Endothelial cell (in vitro differentiated cells): ENCODE measurements at regions not wholly inside any gene's neighbourhood (a gene's known extent, or its start where the extent isn't known, plus 50 kb on each side); places are given as distances from the start of the nearest gene placed in this dataset.

Experiments used
- DNase-seq: peaks from one replicate; pipeline ENCODE4 v3.0.0; 2021; ENCODE audit warnings: low spot score
- H3K27ac Mint-ChIP-seq: one replicate; pipeline ENCODE4 v1.8.0; 2021; ENCODE audit warnings: mixed read lengths, inconsistent platforms; ENCODE audit not compliant: unreplicated experiment
- H3K27me3 Mint-ChIP-seq: one replicate; pipeline ENCODE4 v1.8.0; 2021; ENCODE audit warnings: mild to moderate bottlenecking, moderate library complexity, mixed read lengths, inconsistent platforms; ENCODE audit not compliant: unreplicated experiment
- H3K36me3 Mint-ChIP-seq: one replicate; pipeline ENCODE4 v1.8.0; 2021; ENCODE audit warnings: mild to moderate bottlenecking, low read depth, mixed read lengths, inconsistent platforms; ENCODE audit not compliant: unreplicated experiment
- H3K4me1 Mint-ChIP-seq: one replicate; pipeline ENCODE4 v1.8.0; 2021; ENCODE audit warnings: mild to moderate bottlenecking, mixed read lengths, inconsistent platforms; ENCODE audit not compliant: unreplicated experiment
- H3K4me3 Mint-ChIP-seq: one replicate; pipeline ENCODE4 v1.8.0; 2021; ENCODE audit warnings: mild to moderate bottlenecking, mixed read lengths, inconsistent platforms; ENCODE audit not compliant: unreplicated experiment
- H3K9me3 Mint-ChIP-seq: one replicate; pipeline ENCODE4 v1.8.0; 2021; ENCODE audit warnings: mixed read lengths, inconsistent platforms; ENCODE audit not compliant: unreplicated experiment
- CTCF ChIP-seq: fragments of 200-600 bp; sonication (generic); IDR thresholded peaks from one replicate; pipeline ENCODE4 v1.5.0; 2021; ENCODE audit warnings: antibody characterized with exemption; ENCODE audit not compliant: unreplicated experiment

DNA sequence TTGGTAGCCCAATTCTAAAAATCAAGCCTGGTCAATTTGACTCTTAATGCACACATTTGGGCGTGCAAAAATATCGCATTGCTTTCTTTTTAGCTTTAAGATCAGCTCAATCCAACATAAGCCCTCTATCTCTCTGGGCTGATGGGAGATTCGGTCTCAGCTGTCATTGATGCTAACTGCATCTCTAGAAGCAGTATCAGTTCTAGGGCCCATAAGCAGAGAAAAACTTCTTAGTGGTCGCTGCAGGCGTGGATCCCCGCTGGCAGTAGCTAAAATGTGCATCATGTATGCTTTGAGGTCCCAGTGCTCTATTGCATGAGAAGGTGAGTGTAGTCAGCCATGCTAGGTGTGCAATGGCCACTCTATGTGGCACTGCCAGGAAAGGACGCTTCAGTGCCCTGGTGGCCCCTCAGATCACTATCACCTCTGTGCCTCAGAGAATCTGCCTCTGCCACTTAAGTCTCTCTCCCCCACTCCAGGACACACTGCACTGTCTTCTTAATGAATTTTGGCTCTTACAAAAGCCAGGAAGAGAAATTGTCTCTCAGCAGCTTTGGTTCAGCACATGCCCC lies 79.7 kb upstream of the GADD45A start:
- peaks cover 1% of the 10 kb centered on the region for H3K27me3 Mint-ChIP-seq
- no peaks in the 10 kb centered on the region for H3K9me3 Mint-ChIP-seq
- H3K4me3 Mint-ChIP-seq, result no peak overlapping the region
- peaks cover 10% of the 10 kb centered on the region for H3K4me1 Mint-ChIP-seq
- H3K27ac Mint-ChIP-seq, result no peak overlapping the region
- TF ChIP-seq CTCF, result no peak
- H3K36me3 Mint-ChIP-seq, result no peaks in the 10 kb centered on the region
- DNase-seq, result no peak

DNA sequence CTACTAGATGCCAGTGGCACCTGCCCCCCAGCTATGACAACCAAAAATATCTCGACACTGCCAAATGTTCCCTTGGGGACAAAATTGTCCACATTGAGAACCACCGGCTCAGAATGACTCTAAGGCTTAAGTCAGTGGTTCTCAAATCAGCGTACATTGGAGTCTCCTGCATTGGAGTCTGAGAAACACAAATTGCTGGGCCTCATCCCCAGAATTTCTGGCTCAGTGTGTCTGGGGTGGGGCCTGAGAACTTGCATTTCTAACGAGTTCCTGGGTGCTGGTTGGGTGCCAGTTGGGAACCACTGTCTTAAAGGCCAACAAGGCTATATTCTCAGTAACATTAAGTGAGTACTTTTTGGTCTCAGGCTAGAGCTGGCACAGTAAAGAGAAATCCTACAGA lies 77.7 kb upstream of the GADD45A start:
- no peak overlapping the region for H3K27ac Mint-ChIP-seq
- peaks cover 1% of the 10 kb centered on the region for H3K27me3 Mint-ChIP-seq
- TF ChIP-seq CTCF, result no peak
- peaks cover 10% of the 10 kb centered on the region for H3K4me1 Mint-ChIP-seq
- no peak overlapping the region for H3K4me3 Mint-ChIP-seq
- no peaks in the 10 kb centered on the region for H3K9me3 Mint-ChIP-seq
- H3K36me3 Mint-ChIP-seq, result no peaks in the 10 kb centered on the region
- no peak for DNase-seq

GRCh38 chr1:67607699-67608098 lies 77.3 kb upstream of the GADD45A start:
- no peak for DNase-seq
- Mint-ChIP-seq H3K4me3 (no peak overlapping the region), H3K27ac (no peak overlapping the region), H3K27me3 (peaks cover 1% of the 10 kb centered on the region), H3K36me3 (no peaks in the 10 kb centered on the region), H3K9me3 (no peaks in the 10 kb centered on the region), H3K4me1 (peaks cover 15% of the 10 kb centered on the region)
- TF ChIP-seq CTCF, result no peak

DNA sequence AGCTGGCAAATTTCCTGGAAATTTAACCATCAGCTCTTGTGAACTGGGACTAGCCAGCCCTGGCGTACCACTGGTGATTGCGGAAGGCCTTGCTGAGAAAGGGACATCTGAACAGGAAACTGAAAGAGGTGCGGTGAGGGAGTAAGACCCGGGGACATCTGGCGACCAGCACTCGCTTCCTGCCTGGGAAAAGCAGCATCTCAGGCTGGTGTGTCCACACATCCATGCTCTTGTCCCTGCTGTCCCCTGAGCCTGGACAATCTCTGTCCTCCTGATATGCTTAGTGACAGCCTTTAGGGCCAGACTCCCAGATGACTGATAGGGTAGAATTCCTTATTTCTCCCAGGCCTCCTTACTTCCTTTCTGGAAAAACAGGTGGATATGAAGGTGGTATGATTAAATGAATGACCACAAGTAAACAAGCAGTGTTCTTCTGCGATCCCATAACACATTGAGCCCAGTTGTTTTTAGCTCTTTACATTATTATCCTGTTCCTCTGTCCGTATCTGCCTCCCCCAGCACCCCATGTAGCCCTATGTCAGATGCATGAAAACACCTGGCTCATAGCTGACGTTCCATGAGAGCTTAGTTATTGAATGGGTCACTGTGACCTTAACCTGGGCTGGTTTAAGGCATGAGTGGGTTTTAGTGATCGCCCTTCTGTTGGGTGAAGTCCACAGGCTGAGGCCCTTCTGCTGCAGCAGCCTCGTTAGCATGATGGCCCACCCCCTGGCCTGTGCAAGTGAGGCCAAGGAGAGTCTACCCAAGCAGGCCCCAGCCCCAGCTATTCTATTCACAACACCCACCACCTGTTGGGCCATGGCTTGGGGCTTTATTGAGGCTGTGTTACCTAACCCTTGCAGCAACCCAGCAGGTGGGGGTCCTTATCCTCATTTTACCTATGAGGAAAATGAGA lies 76.1 kb upstream of the GADD45A start:
- Mint-ChIP-seq H3K9me3 (no peaks in the 10 kb centered on the region), H3K4me1 (peaks cover 20% of the 10 kb centered on the region), H3K27me3 (peaks cover 1% of the 10 kb centered on the region), H3K36me3 (no peaks in the 10 kb centered on the region), H3K27ac (no peak overlapping the region), H3K4me3 (no peak overlapping the region)
- no peak for DNase-seq
- no peak for TF ChIP-seq CTCF
